SU-DHL-6 (cell line): ENCODE measurements at regions not wholly inside any gene's neighbourhood (a gene's known extent, or its start where the extent isn't known, plus 50 kb on each side); places are given as distances from the start of the nearest gene placed in this dataset.

ENCODE experiments used
- CTCF ChIP-seq: fragments of 200-600 bp; sonication (generic); IDR thresholded peaks from one replicate; pipeline ENCODE4 v1.5.1; 2017; ENCODE audit warnings: antibody characterized with exemption, mild to moderate bottlenecking, low read length, moderate library complexity; ENCODE audit not compliant: insufficient read depth, poor library complexity, severe bottlenecking
- EZH2phosphoT487 ChIP-seq: fragments of 200-600 bp; sonication (generic), shearing (Covaris generic); conservative IDR thresholded peaks from 2 replicates; pipeline ENCODE4 v1.6.1; 2018; ENCODE audit warnings: mild to moderate bottlenecking, antibody characterized with exemption, low read length, moderate library complexity, mixed read lengths

GRCh38 chr15:25054329-25054728 lies 99.5 kb downstream of the SNRPN start:
- TF ChIP-seq CTCF = no peak
- TF ChIP-seq EZH2phosphoT487 = no peak
